HG03575 (cell line): ENCODE measurements at regions not wholly inside any gene's neighbourhood (a gene's known extent, or its start where the extent isn't known, plus 50 kb on each side); places are given as distances from the start of the nearest gene placed in this dataset.
"Not testable (repeated sequence)": the region's sequence is repeated elsewhere in the genome, so short reads cannot be mapped to it uniquely, and the experiment has no call there.

Source experiments
- ATAC-seq: cut with Tn5 transposase; IDR thresholded peaks from one replicate; pipeline ENCODE4 v1.9.1; 2021; ENCODE audit not compliant: unreplicated experiment, insufficient number of reproducible peaks, low FRiP score; ENCODE audit errors: extremely low read depth

GRCh38 chr17:77795685-77796084 is 162.8 kb upstream of the TNRC6C start:
- ATAC-seq = no peak

- ATAC-seq = no peak
Measured at GRCh38 chr17:77796176-77796860, 162.2 kb upstream of the TNRC6C start.

- no peak for ATAC-seq
Measured at GRCh38 chr17:77798031-77798430, 160.5 kb upstream of the TNRC6C start.

- no peak for ATAC-seq
Measured at GRCh38 chr17:77798481-77798880, 160.0 kb upstream of the TNRC6C start.

- no peak for ATAC-seq
Measured at GRCh38 chr17:77800816-77801215, 157.7 kb upstream of the TNRC6C start.

GRCh38 chr17:77801545-77802332 is 156.8 kb upstream of the TNRC6C start:
- ATAC-seq = no peak

GRCh38 chr17:77802333-77802615 is 156.2 kb upstream of the TNRC6C start:
- no peak for ATAC-seq

GRCh38 chr17:77802811-77803220 is 155.7 kb upstream of the TNRC6C start:
- no peak for ATAC-seq

GRCh38 chr17:77803726-77804125 is 154.8 kb upstream of the TNRC6C start:
- no peak for ATAC-seq

- ATAC-seq = no peak
Measured at GRCh38 chr17:77804796-77805426, 153.6 kb upstream of the TNRC6C start.

GRCh38 chr17:77805970-77806369 is 152.5 kb upstream of the TNRC6C start:
- ATAC-seq = not testable (repeated sequence)

GRCh38 chr17:77807051-77807745 is 151.3 kb upstream of the TNRC6C start:
- no peak for ATAC-seq

- ATAC-seq = no peak
Measured at GRCh38 chr17:77807746-77808441, 150.6 kb upstream of the TNRC6C start.

- no peak for ATAC-seq
Measured at GRCh38 chr17:77808686-77809425, 149.6 kb upstream of the TNRC6C start.

GRCh38 chr17:77809814-77810213 is 148.7 kb upstream of the TNRC6C start:
- ATAC-seq = no peak

- ATAC-seq = no peak
Measured at GRCh38 chr17:77810536-77810935, 148.0 kb upstream of the TNRC6C start.

- no peak for ATAC-seq
Measured at GRCh38 chr17:77811521-77811920, 147.0 kb upstream of the TNRC6C start.

- ATAC-seq = no peak
Measured at GRCh38 chr17:77814091-77814772, 144.3 kb upstream of the TNRC6C start.
